Glomerular endothelial cell (primary cell): ENCODE measurements at regions not wholly inside any gene's neighbourhood (a gene's known extent, or its start where the extent isn't known, plus 50 kb on each side); places are given as distances from the start of the nearest gene placed in this dataset.
"Not testable (repeated sequence)": the region's sequence is repeated elsewhere in the genome, so short reads cannot be mapped to it uniquely, and the experiment has no call there.

Experiments
- DNase-seq: peaks from one replicate; pipeline ENCODE4 v3.0.0-alpha.2; 2011; ENCODE audit warnings: low read depth, low spot score; ENCODE audit errors: extremely low read depth

DNA sequence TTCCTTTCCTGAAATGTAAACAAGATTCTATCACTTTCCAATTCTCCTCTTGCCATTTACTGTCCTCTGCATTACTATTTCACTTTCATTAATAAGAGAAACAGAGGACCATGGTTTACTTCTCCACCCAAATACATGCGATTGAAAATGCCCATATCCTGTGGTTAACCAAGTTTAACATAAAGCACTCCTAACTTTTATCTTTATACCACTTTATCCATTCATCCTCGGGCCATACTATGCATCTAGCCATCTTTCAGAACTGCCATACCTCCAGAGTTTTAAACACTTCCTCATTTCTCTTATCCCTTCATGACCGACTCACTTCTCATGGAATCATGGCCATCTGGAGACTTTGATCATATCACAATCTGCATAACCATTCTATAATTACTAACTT, 1182.3 kb downstream of the CNTNAP5 start:
- no peak for DNase-seq

DNA sequence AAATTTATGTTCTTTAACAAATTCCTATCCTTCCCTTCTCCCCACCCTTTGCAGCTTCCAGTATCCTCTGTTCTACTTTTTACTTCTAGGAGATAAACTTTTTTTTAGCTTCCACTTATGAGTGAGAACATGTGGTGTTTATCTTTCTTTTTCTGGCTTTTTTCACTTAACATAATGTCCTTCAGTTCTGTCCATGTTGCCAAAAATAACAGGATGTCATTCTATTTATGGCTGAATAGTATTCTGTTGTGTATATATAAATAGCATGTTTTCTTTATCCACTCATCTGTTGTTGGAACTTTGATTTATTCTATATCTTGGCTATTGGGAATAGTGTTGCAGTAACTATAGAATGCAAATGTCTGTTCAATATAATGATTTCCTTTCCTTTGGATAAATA, 1191.2 kb downstream of the CNTNAP5 start:
- DNase-seq = no peak

DNA sequence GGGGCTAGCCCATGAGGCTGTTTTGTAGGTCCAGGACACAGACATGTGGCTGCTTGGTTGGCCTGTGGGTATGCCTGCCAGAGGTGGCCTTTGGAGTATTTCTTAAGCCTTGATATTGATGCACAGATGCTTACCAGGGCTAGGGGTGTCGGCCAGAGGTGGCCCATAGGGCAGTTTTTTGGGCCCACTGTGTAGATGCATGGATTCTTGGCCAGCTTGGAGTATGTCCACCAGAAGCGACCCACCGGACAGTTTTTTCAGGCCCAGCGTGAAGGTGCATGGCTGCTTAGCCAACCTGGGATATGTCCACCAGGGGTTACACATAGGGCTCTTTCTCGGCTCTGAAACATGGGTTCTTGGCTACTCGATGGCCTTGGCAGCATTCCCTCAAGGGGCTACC, 1199.1 kb downstream of the CNTNAP5 start:
- DNase-seq = no peak

DNA sequence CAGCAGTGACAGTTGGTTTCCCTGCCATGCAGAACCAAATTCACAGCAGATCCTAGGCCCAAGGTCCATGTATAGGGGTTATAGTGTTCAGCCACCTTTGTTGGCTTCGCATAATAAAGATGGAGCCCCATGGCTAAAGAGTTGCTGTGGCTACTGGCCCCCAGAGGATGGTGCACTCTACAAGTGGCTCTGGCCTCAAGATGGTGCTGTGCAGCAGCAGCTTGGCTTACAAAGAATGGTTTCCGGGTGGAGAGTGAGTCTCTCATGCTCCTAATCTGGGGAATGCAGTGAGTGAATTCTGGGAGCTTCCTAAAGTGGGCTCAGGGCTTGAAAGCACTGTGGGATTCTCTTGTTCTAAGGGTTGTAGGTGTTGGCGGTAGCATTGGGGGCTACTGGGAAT, 1199.7 kb downstream of the CNTNAP5 start:
- no peak for DNase-seq

DNA sequence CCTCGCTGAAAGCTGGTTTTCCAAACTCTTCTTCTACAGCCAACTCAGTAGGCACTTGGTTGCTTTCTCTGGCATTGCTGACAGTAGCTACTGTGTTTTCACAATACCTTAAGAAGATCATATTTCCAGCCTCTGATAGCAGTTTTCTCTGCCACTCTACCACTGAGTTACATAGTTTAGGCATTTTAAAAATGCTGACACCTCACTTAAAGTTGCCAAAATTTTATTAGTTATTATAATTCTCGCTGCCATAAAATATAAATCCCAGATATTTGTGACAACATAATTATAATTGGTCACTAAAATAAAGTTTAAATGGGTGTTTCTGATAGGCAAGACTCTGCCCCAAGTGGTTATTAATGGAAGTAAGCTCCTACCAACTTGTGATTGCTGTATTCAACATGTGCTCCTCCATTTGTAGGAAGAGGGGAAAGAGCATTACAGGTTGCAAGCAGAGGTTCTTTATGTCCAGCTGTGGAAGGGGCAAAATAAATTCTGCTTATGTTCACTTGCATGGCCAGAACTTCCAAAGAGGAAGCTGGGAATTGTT, 1202.8 kb downstream of the CNTNAP5 start:
- DNase-seq = no peak

DNA sequence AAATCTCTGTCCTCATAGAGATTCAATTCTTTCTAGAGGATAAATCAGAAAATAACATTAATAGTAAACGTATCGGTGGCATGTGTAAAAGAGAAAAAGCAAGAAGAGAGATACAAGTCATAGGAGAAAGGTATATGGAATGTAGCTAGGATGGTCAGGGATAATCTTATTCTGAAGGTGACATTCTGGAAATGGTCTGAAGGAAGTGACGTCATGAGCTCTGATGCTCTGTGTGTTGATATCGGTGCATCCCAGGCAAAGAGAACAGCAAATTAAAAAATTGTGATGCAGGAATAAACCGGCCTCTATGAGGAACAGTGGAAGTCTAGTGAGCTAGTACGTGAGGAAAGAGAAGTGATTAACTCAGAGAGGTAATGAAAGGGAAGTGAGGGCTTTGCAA, 1215.8 kb downstream of the CNTNAP5 start:
- no peak for DNase-seq

DNA sequence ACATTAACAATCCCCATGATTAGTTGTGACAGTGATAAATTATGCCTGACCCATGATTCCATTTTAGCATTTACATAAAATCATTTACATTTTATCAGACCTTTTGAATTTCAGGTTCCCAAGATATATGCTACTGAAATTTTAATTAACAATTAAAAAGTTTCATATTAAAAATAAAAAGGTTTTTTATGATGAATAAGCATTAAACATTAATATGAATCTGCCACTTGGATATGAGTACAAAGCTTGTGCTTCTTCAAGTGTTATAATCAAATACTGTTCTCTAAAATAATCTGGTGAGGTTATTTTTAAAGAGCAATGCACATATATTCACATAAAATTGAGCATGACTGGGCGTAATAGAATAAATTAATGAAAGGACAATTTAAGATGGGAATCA, 1218.0 kb downstream of the CNTNAP5 start:
- DNase-seq = no peak

DNA sequence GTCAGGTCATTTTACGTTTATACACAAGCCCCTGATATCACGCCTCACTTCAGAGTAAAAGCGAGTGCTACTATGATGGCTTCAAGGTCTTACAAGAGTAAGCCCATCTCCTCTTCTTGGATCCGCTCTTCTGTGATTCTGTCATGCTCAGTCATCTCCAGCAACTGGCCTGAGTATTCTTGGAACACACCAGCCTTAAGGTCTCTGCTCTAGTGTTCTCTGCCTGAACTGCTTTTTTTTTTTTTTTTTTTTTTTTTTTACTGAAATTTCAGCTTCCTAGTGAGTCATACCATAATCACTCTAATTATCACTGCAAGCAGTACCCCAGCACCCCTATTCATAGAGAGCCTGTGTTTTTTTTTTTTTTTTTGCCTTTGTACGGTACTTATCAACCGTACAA, 1228.9 kb downstream of the CNTNAP5 start:
- DNase-seq = no peak

DNA sequence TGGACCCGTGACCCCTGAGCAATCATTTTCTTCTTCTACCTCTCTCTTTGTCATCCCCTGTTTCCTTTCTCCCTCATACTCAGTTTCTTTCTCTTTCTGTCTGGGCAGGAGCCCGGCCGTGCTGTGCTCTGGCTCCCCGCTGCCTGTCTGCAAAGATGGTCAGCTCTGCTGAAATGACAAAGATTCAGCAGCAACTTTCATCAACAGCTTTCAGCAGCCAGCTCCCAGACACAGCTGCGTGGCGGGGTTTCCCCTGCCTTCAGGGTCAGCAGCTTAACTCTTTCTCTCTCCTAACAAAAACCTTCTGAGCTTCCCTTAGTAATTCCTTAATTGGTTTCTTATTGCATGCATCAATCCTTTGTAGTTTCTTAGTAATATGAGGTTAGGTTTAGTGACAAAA, 1234.4 kb downstream of the CNTNAP5 start:
- no peak for DNase-seq

DNA sequence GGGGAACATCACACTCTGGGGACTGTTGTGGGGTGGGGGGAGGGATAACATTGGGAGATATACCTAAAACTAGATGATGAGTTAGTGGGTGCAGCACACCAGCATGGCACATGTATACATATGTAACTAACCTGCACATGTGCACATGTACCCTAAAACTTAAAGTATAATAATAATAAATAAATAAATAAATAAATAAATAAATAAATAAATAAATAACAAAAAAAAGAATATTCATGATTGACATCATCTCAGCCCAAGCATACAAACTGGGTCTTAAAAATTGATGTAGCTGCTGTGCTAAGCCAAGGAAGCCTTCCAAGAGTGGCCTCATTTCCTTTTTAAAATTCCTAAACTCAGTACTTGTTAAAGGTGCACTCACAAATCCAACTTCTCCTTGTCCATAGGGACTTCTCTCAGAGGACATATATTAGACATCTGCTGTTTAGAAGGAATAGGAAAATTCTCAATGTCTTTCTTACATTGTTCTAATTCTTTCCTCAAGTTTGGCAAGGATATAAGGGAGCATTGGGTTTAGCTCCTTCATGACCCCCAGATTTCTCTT, 1235.4 kb downstream of the CNTNAP5 start:
- not testable (repeated sequence) for DNase-seq

DNA sequence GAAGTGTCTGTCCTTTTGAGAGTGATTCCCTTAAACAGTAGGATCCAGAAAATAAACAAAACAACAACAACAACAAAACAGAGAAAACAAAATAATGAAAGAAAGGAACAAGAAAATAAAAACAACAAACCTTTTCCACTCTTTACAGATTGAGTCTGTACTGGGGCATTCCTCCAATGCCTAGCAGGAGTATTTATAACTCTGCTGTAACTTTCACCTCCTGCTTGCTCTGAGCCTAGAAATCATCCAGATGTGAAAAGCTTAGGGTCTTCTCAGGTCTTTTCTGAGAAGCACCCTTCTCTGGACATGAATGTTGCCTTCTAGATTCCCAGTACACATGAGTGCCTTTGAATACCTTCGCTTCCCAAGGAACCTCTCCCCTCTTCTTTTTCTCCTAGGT, 1239.4 kb downstream of the CNTNAP5 start:
- no peak for DNase-seq

DNA sequence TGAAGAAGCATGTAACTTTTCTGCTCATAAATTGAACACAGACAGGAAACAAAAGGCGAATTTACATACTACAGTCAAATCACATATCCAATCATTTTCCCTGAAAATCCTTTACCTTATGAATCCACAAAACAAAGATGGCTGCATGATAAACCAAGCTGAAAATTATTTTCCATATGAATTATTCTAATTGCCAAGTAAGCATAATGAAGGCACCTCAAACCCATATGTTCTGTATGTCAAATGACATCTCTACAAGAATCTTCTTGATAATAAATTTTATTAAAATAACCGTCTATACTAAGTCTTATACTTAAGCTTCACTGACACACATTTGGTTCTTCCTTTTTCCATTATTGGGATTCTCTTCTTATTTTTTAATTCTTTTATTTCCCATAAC, 1242.6 kb downstream of the CNTNAP5 start:
- DNase-seq = no peak

DNA sequence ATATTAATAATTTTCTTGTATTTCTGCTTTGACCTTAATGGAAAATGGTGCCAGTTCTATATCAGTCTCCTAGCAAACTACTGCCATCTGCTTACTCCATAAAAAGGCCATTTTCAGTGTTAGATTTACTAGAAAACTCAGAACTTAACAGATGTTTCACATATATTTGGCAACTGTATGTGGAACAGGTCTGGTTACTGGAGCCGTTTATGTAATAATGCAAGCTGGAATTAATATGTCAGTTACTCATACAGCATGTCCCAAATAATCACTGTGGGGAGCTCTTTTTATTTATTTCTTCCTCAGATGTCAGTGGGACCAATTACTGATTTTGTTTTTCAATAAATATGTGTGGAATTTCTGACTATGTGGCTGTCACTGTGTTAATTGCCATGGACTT, 1247.6 kb downstream of the CNTNAP5 start:
- DNase-seq = no peak

DNA sequence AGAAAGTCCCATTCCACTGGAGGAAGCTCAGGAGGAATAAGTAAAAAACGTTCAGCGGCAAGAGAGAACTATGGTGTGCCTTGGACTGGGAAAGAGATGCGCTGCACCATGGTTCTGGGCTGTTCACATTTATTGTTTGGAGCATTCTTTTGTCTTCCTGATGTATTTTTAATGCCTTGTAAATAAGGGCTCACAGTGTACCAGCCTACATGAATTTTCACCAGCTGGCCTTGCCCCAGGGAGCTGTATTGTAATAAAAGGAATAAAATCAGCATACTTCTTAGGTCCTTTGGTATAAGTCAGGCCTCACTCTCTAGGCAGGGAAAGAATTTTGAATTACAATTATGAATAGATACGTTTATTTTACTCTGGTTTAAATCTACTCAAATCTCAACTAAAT, 1249.6 kb downstream of the CNTNAP5 start:
- DNase-seq = no peak

DNA sequence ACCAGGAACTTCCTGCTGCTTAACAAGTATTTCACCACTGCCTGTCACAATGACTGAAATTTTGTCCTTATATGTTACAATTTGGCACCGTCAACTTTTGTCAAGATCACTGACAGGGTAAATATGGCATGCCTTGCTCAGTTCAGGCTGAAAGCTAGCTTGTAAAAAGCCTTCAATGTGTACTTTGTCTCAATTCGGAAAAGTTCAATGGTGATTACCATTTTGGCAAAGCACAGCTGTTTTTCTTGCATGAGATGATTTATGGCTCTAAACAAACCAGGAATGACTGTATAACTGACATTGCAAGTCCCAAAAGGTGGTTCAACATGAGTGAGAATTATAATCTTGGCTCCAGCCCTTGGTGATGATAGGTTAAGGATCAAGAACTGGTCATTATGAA, 1255.2 kb downstream of the CNTNAP5 start:
- DNase-seq = no peak

DNA sequence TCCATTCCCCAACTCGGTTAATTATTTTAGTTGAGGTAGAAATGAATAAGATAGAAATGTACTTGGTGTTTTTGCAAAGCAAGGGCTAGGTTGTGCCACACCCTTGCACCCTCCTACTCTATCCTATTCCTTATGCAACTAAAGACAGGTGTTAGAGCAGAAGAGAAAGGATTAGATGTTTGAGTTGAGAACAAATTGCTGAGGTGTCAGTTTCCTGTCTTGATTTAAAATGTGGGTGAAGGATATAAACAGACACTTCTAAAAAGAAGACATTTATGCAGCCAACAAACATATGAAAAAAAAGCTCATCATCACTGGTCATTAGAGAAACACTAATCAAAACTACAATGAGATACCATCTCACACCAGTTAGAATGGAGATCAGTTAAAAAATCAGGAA, 1256.2 kb downstream of the CNTNAP5 start:
- no peak for DNase-seq

DNA sequence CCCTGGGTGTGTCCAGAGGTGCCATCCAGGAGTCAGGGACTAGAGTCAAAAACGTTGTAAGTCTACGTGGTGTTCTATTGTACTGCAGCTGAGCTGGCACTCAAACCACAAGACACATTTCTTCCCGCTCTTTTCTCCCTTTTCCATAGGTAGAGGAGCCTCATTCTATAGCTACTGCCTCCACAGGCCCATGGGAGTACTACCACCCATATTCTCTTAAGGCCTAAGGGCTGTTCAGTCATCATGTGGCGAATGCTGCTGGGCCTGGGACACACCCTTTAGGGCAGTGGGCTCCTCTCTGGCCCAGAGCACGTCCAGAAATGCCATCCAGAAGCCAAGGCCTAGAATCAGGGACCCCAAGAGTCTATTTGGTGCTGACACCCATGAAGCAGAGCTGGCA, 1271.7 kb downstream of the CNTNAP5 start:
- DNase-seq = no peak

DNA sequence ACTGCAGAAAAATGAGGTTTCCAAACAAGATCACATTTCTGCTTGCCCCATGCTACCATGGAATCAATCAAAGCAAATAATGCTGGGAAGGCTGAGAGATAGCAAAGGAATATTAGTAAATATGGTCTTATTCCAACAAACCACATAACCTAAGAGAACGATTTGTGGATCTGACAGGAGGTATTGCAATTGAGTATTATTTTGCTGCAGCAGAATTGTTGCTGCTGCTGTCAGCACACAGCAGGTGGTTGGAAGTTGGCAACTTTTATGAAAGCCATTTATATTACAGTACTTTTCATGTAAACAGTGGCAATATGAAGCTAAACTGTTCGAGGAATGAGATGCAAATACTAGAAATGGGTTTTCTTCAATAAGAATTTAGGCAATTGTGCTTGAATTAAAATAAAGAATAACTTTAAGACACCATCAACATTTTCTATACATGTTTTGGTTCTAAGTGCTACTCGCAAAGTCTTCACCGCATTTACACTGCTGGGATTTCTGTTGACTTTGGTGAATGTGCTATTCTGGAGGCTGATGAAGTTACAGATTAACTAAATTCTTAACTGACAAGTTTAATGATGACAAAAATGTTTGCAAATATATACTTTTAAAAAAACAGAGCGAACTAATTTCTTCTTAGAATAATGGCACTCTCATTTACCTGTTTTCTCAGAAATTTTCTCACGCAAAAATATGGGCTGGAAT, 1285.7 kb downstream of the CNTNAP5 start:
- DNase-seq = no peak

DNA sequence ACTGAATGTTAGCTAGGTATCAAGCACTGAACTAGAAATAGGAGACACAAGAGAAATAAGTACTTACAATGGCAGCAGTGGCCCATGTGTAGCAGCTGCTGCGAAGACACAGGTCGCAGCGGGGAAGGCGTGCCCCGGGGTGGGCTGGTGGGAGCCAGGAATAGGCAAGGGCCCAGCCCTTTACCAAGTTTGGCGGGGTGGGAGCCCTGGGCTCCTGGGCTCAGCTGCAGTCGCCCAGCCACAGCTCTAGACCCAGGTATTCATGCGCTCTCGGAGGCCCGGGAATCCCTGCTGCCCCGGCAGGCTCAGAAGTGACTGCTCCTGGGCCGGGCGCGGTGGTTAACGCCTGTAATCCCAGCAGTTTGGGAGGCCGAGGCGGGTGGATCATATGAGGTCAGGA, 1287.3 kb downstream of the CNTNAP5 start:
- no peak for DNase-seq

DNA sequence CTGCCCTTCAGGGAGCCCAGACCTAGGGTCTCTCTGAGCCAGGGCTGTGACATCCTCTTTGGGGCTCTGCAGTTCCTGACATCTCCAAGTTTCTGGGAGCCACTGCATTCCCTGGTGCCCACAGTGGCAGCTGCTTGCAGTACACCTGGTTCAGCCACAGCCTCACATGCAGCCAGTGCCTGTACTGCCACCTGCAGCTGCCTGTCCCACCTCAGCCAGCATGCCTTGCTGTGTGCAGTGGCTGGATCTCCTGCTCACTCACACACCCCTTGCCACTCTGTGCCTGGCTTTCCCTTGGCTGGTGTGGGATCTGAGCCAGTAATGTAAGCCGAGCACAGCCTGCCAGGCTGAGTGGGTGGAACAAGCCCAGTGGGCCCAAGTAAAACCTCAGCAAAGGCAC, 1288.7 kb downstream of the CNTNAP5 start:
- no peak for DNase-seq

DNA sequence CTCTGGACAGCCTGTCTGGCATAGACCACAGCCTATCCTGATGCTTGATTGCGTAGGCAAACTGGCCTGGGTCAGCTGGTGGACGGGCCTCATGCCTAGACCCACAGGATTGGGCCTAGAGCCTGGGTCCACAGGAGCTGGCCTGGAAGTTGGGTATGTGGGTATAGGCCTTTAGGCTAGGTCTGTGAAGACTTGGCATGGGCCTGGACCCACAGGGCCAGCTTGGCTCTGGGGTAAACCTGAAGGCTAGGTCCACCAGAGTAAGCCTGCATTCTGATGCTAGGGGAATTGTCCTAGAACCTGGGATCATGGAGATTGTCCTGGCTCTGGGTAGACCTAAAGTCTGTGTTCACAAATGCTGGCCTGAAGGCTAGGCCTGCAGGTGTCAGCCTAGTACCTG, 1293.7 kb downstream of the CNTNAP5 start:
- DNase-seq = no peak

DNA sequence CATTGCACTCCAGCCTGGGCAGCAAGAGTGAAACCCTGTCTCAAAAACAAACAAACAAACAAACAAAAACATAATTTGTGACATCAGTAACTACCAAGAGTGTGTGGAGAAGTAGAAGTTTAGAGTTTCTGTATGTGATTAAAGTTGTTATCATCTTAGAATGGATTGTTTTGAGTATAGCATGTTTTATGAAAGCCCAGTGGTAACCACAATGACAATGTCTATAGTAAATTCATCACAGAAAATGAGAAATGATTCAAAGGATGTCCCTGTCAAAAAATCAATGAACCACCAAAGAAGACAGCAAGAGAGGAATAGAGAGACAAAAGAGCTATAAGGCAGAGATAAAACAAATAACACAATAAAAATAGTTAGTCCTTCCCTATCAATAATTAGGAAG, 1299.2 kb downstream of the CNTNAP5 start:
- no peak for DNase-seq

DNA sequence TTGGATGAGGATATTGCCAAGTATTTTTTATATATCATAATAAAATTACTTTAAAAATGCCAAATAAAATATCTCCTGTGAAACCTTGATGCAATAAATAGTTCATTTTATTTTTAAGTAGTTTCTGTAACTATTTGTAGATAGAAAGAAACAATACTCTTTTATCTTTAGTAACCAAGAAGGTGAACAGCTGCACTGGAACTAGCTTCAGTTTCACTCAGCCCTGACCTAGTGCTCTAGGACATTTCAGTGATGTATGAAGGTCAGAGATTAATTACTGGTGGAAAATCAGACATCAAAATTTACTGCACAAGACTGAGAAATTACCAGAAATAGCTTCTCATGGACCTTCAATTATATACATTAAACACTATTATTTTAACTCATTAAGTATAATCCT, 1305.0 kb downstream of the CNTNAP5 start:
- no peak for DNase-seq
